CD14-positive monocyte (primary cell): ENCODE measurements at regions not wholly inside any gene's neighbourhood (a gene's known extent, or its start where the extent isn't known, plus 50 kb on each side); places are given as distances from the start of the nearest gene placed in this dataset.

ENCODE experiments used
- DNase-seq, 3 donors: peaks; one replicate each; pipeline ENCODE4 v3.0.0-alpha.2; 2011 to 2022
- H2AFZ ChIP-seq: 2 replicates; pipeline ENCODE4 v1.6.0; 2012; ENCODE audit warnings: mild to moderate bottlenecking, low read depth, low read length, inconsistent platforms; ENCODE audit not compliant: insufficient read depth, poor library complexity, severe bottlenecking
- H3K27ac ChIP-seq, 2 donors: 1 replicate in 1 of 2; 2 replicates in 1 of 2; pipeline ENCODE4 v1.5.1; 2012 to 2013; ENCODE audit warnings: low read length in 2 of 2, control low read depth in 1 of 2, inconsistent platforms in 1 of 2, low read depth in 1 of 2, mild to moderate bottlenecking in 1 of 2
- H3K27me3 ChIP-seq, 2 donors: one replicate each; pipeline versions ENCODE4 v1.6.0 to v1.6.1; 2011 to 2013; ENCODE audit warnings: low read length in 2 of 2; ENCODE audit not compliant: control insufficient read depth in 2 of 2, insufficient read depth in 2 of 2
- H3K36me3 ChIP-seq, 2 donors: replicated peaks in 1 of 2; 1 replicate in 1 of 2; 2 replicates in 1 of 2; pipeline versions ENCODE4 v1.5.1 to v1.6.1; 2012 to 2013; ENCODE audit warnings: low read length in 2 of 2, control low read depth in 1 of 2, inconsistent platforms in 1 of 2, mild to moderate bottlenecking in 1 of 2; ENCODE audit not compliant: insufficient read depth in 2 of 2, control insufficient read depth in 1 of 2
- H3K4me1 ChIP-seq, 2 donors: 1 replicate in 1 of 2; 2 replicates in 1 of 2; pipeline versions ENCODE4 v1.5.1 to v1.6.1; 2012 to 2013; ENCODE audit warnings: low read length in 2 of 2, control low read depth in 1 of 2, inconsistent platforms in 1 of 2, mild to moderate bottlenecking in 1 of 2, moderate library complexity in 1 of 2; ENCODE audit not compliant: insufficient read depth in 2 of 2, control insufficient read depth in 1 of 2
- H3K4me2 ChIP-seq: replicated peaks from 2 replicates; pipeline ENCODE3; 2012; ENCODE audit warnings: low read length, moderate library complexity, mild to moderate bottlenecking; ENCODE audit not compliant: poor library complexity, severe bottlenecking; ENCODE audit errors: extremely low read depth
- H3K4me3 ChIP-seq, 3 experiments: fragments of 200-600 bp in 1 of 3; sonication (generic) in 1 of 3; replicated peaks in 1 of 3; 1 replicate in 2 of 3; 2 replicates in 1 of 3; pipeline ENCODE4 v1.5.1; 2011 to 2013; ENCODE audit warnings: low read length in 3 of 3, mild to moderate bottlenecking in 3 of 3, control low read depth in 2 of 3, low read depth in 2 of 3, inconsistent platforms in 1 of 3, moderate library complexity in 1 of 3
- H3K79me2 ChIP-seq: 2 replicates; pipeline ENCODE4 v1.6.0; 2012; ENCODE audit warnings: mild to moderate bottlenecking, control low read depth, inconsistent platforms, low read length, moderate library complexity; ENCODE audit not compliant: insufficient read depth
- H3K9ac ChIP-seq: 2 replicates; pipeline ENCODE4 v1.6.0; 2017; ENCODE audit warnings: low read length, mild to moderate bottlenecking; ENCODE audit not compliant: insufficient read depth, poor library complexity, severe bottlenecking
- H3K9me3 ChIP-seq, 2 donors: replicated peaks in 1 of 2; 1 replicate in 1 of 2; 2 replicates in 1 of 2; pipeline versions ENCODE4 v1.5.1 to v1.6.1; 2012 to 2013; ENCODE audit warnings: low read length in 2 of 2, control low read depth in 1 of 2; ENCODE audit not compliant: control insufficient read depth in 1 of 2, insufficient read depth in 1 of 2
- H4K20me1 ChIP-seq: 2 replicates; pipeline ENCODE4 v1.6.0; 2012; ENCODE audit warnings: mild to moderate bottlenecking, low read length, control low read depth, moderate library complexity; ENCODE audit not compliant: insufficient read depth
- H3K27ac Mint-ChIP-seq, 7 donors: one replicate each; pipeline ENCODE4 v1.8.0; 2020; ENCODE audit warnings: mild to moderate bottlenecking in 7 of 7, mixed read lengths in 7 of 7, moderate library complexity in 6 of 7, inconsistent platforms in 2 of 7
- H3K27me3 Mint-ChIP-seq, 3 donors: one replicate each; pipeline ENCODE4 v1.8.0; 2021 to 2022; ENCODE audit warnings: low read depth in 3 of 3, mild to moderate bottlenecking in 3 of 3, mixed read lengths in 3 of 3, moderate library complexity in 3 of 3, inconsistent platforms in 1 of 3
- H3K36me3 Mint-ChIP-seq, 2 donors: one replicate each; pipeline ENCODE4 v1.8.0; 2020; ENCODE audit warnings: mixed read lengths in 2 of 2, inconsistent platforms in 1 of 2, mild to moderate bottlenecking in 1 of 2
- H3K4me1 Mint-ChIP-seq: one replicate; pipeline ENCODE4 v1.8.0; 2020; ENCODE audit warnings: mild to moderate bottlenecking, mixed read lengths
- H3K4me3 Mint-ChIP-seq, 2 donors: one replicate each; pipeline ENCODE4 v1.8.0; 2020; ENCODE audit warnings: mild to moderate bottlenecking in 2 of 2, mixed read lengths in 2 of 2, moderate library complexity in 1 of 2
- H3K9me3 Mint-ChIP-seq, 7 donors: one replicate each; pipeline ENCODE4 v1.8.0; 2020 to 2022; ENCODE audit warnings: mixed read lengths in 7 of 7, mild to moderate bottlenecking in 6 of 7, moderate library complexity in 6 of 7, inconsistent platforms in 2 of 7
- WGBS: methylation state at CpG from one replicate; pipeline ENCODE4 v1.1.5; 2013; ENCODE audit warnings: missing lambda C conversion rate; ENCODE audit not compliant: insufficient coverage; 5-methylcytosine and 5-hydroxymethylcytosine counted together
- intact Hi-C, 2 donors: fragments of 100-400 bp; cut with micrococcal nuclease; formaldehyde crosslinking; loops; one replicate each; pipeline versions ENCODE4 v1.15.0 to v1.15.1; 2023
- TF ChIP-seq, protein P1 (sequence below): fragments of 200-600 bp; IDR thresholded peaks from one replicate; pipeline ENCODE4 v1.8.0; 2022; ENCODE audit warnings: antibody characterized with exemption, mild to moderate bottlenecking

- Mint-ChIP-seq H3K27me3 (peaks cover 1 to 4% (median 1%) of the 10 kb centered on the region in 3 donors), H3K4me1 (peaks cover 3% of the 10 kb centered on the region), H3K9me3 (peaks cover 0 to 2% (median 0%) of the 10 kb centered on the region in 7 donors), H3K4me3 (no peak overlapping the region), H3K27ac (peak overlapping the region in 1 of 7 donors; percentile 66), H3K36me3 (no peaks in the 10 kb centered on the region)
- intact Hi-C loops, result no loop called here
- H3K36me3 ChIP-seq, result no peaks in the 10 kb centered on the region
- no peaks in the 10 kb centered on the region for H3K9me3 ChIP-seq
- TF ChIP-seq, protein P1, sequence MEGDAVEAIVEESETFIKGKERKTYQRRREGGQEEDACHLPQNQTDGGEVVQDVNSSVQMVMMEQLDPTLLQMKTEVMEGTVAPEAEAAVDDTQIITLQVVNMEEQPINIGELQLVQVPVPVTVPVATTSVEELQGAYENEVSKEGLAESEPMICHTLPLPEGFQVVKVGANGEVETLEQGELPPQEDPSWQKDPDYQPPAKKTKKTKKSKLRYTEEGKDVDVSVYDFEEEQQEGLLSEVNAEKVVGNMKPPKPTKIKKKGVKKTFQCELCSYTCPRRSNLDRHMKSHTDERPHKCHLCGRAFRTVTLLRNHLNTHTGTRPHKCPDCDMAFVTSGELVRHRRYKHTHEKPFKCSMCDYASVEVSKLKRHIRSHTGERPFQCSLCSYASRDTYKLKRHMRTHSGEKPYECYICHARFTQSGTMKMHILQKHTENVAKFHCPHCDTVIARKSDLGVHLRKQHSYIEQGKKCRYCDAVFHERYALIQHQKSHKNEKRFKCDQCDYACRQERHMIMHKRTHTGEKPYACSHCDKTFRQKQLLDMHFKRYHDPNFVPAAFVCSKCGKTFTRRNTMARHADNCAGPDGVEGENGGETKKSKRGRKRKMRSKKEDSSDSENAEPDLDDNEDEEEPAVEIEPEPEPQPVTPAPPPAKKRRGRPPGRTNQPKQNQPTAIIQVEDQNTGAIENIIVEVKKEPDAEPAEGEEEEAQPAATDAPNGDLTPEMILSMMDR, result no peak
- no peaks in the 10 kb centered on the region for H3K4me1 ChIP-seq
- H3K27me3 ChIP-seq, result no peaks in the 10 kb centered on the region
- no peaks in the 10 kb centered on the region for H4K20me1 ChIP-seq
- H3K79me2 ChIP-seq, result no peaks in the 10 kb centered on the region
- no peak overlapping the region for H2AFZ ChIP-seq
- WGBS, result 92% methylated on average over 2 of the region's 4 CpGs
- H3K4me3 ChIP-seq, result no peak overlapping the region
- no peak overlapping the region for H3K9ac ChIP-seq
- no peak overlapping the region for H3K4me2 ChIP-seq
- DNase-seq, result no peak
- no peak overlapping the region for H3K27ac ChIP-seq
These were observed 52.3 kb upstream of the SIPA1L2 start for GRCh38 chr1:232682248-232682647.

- Histone ChIP-seq H3K9ac (no peak overlapping the region), H4K20me1 (no peaks in the 10 kb centered on the region), H3K36me3 (no peaks in the 10 kb centered on the region), H3K27ac (no peak overlapping the region), H3K4me3 (no peak overlapping the region), H3K27me3 (no peaks in the 10 kb centered on the region), H3K9me3 (no peaks in the 10 kb centered on the region), H3K79me2 (no peaks in the 10 kb centered on the region), H3K4me1 (no peaks in the 10 kb centered on the region), H3K4me2 (no peak overlapping the region), H2AFZ (no peak overlapping the region)
- no peak for DNase-seq
- H3K9me3 Mint-ChIP-seq, result peaks cover 0 to 7% (median 2%) of the 10 kb centered on the region in 7 donors
- peaks cover 1 to 4% (median 1%) of the 10 kb centered on the region in 3 donors for H3K27me3 Mint-ChIP-seq
- 77% methylated on average over 2 of the region's 3 CpGs for WGBS
- peaks cover 3% of the 10 kb centered on the region for H3K4me1 Mint-ChIP-seq
- H3K36me3 Mint-ChIP-seq, result no peaks in the 10 kb centered on the region
- TF ChIP-seq, protein P1, result no peak
- intact Hi-C loops, result no loop called here
- no peak overlapping the region for H3K4me3 Mint-ChIP-seq
- H3K27ac Mint-ChIP-seq, result no peak overlapping the region
These were observed 54.6 kb upstream of the SIPA1L2 start for GRCh38 chr1:232684371-232685105.
